ENCODE measurements at regions not wholly inside any gene's neighbourhood (a gene's known extent, or its start where the extent isn't known, plus 50 kb on each side); places are given as distances from the start of the nearest gene placed in this dataset.

GRCh38 chr1:110265186-110265585 lies 55.1 kb downstream of the KCNC4 start:
- no peak for TF ChIP-seq CTCF (IDR thresholded peaks at IDR 0.05; ENCODE audit: low read depth, low read length)
- no peak for TF ChIP-seq EZH2phosphoT487 (IDR thresholded peaks at IDR 0.05; ENCODE audit: low read depth)

Measured in OCI-LY3 (cell line).